Neutrophil (primary cell): ENCODE measurements at regions not wholly inside any gene's neighbourhood (a gene's known extent, or its start where the extent isn't known, plus 50 kb on each side); places are given as distances from the start of the nearest gene placed in this dataset.

Source experiments
- H3K27ac ChIP-seq: fragments of 200-600 bp; sonication (generic); 2 replicates; pipeline ENCODE4 v1.5.1; 2016; ENCODE audit warnings: mild to moderate bottlenecking, moderate library complexity
- H3K27me3 ChIP-seq: fragments of 200-600 bp; sonication (generic); 2 replicates; pipeline ENCODE4 v1.6.0; 2016; ENCODE audit warnings: mild to moderate bottlenecking
- H3K36me3 ChIP-seq: fragments of 200-600 bp; sonication (generic); 2 replicates; pipeline ENCODE4 v1.5.1; 2017
- H3K4me1 ChIP-seq, 2 experiments: fragments of 200-600 bp in 1 of 2; sonication (generic) in 1 of 2; 1 replicate in 1 of 2; 2 replicates in 1 of 2; pipeline versions ENCODE4 v1.5.1 to v1.6.1; 2013 to 2016; ENCODE audit warnings: low read depth in 1 of 2, low read length in 1 of 2, mild to moderate bottlenecking in 1 of 2, moderate library complexity in 1 of 2; ENCODE audit not compliant: control insufficient read depth in 1 of 2, insufficient read depth in 1 of 2
- H3K4me3 ChIP-seq, 2 experiments: fragments of 200-600 bp in 1 of 2; sonication (generic) in 1 of 2; 1 replicate in 1 of 2; 2 replicates in 1 of 2; pipeline ENCODE4 v1.5.1; 2013 to 2016; ENCODE audit warnings: low read depth in 1 of 2, low read length in 1 of 2, mild to moderate bottlenecking in 1 of 2, moderate library complexity in 1 of 2
- H3K9me3 ChIP-seq: fragments of 200-600 bp; sonication (generic); 2 replicates; pipeline ENCODE4 v1.5.1; 2016
- CTCF ChIP-seq: fragments of 200-600 bp; sonication (generic); IDR thresholded peaks from 2 replicates; pipeline ENCODE4 v1.5.1; 2016; ENCODE audit warnings: antibody characterized with exemption

GRCh38 chr6:92176666-92177065 lies 1242.7 kb downstream of the EPHA7 start:
- Histone ChIP-seq H3K27me3 (no peaks in the 10 kb centered on the region), H3K4me1 (no peaks in the 10 kb centered on the region), H3K27ac (no peak overlapping the region), H3K4me3 (no peak overlapping the region), H3K36me3 (no peaks in the 10 kb centered on the region), H3K9me3 (no peaks in the 10 kb centered on the region)
- no peak for TF ChIP-seq CTCF

- H3K9me3 ChIP-seq: no peaks in the 10 kb centered on the region
- no peaks in the 10 kb centered on the region for H3K36me3 ChIP-seq
- H3K4me1 ChIP-seq: no peaks in the 10 kb centered on the region
- TF ChIP-seq CTCF: no peak
- no peaks in the 10 kb centered on the region for H3K27me3 ChIP-seq
- no peak overlapping the region for H3K27ac ChIP-seq
- no peak overlapping the region for H3K4me3 ChIP-seq
Observed at GRCh38 chr6:92174398-92175073, 1244.8 kb downstream of the EPHA7 start.

- Histone ChIP-seq H3K27me3 (no peaks in the 10 kb centered on the region), H3K4me3 (no peak overlapping the region), H3K36me3 (no peaks in the 10 kb centered on the region), H3K27ac (no peak overlapping the region), H3K4me1 (no peaks in the 10 kb centered on the region), H3K9me3 (no peaks in the 10 kb centered on the region)
- no peak for TF ChIP-seq CTCF
Observed at GRCh38 chr6:92169506-92169905, 1249.9 kb downstream of the EPHA7 start.

GRCh38 chr6:92166666-92167065 lies 1252.7 kb downstream of the EPHA7 start:
- Histone ChIP-seq H3K27ac (no peak overlapping the region), H3K4me1 (no peaks in the 10 kb centered on the region), H3K9me3 (no peaks in the 10 kb centered on the region), H3K27me3 (no peaks in the 10 kb centered on the region), H3K36me3 (no peaks in the 10 kb centered on the region), H3K4me3 (no peak overlapping the region)
- TF ChIP-seq CTCF: no peak

- Histone ChIP-seq H3K27ac (no peak overlapping the region), H3K9me3 (no peaks in the 10 kb centered on the region), H3K4me3 (no peak overlapping the region), H3K4me1 (no peaks in the 10 kb centered on the region), H3K27me3 (no peaks in the 10 kb centered on the region), H3K36me3 (no peaks in the 10 kb centered on the region)
- TF ChIP-seq CTCF: no peak
Observed at GRCh38 chr6:92161953-92162352, 1257.4 kb downstream of the EPHA7 start.
